ENCODE measurements at regions not wholly inside any gene's neighbourhood (a gene's known extent, or its start where the extent isn't known, plus 50 kb on each side); places are given as distances from the start of the nearest gene placed in this dataset.

- RAD21 ChIA-PET (ENCODE audit: low non-redundant PET in 1 of 2, low total read pairs in 2 of 2, uncharacterized antibody in 2 of 2, unreplicated experiment in 2 of 2): no interaction called here
- no peak overlapping the region for H2AFZ ChIP-seq (ENCODE audit: low read depth, low read length, poor library complexity, severe bottlenecking)
- intact Hi-C loops (cut with micrococcal nuclease): no loop called here
- H3K79me2 ChIP-seq (ENCODE audit: insufficient read depth, low read length): no peaks in the 10 kb centered on the region
- no peak overlapping the region for H3K4me2 ChIP-seq (ENCODE audit: low read length)
- no peaks in the 10 kb centered on the region for H3K9me2 ChIP-seq (ENCODE audit: insufficient read depth)
- H3K9me3 ChIP-seq (ENCODE audit: control insufficient read depth in 1 of 2, insufficient read depth in 1 of 2, low read depth in 1 of 2, low read length in 2 of 2): peaks cover 3 to 33% of the 10 kb centered on the region in 2 experiments; a peak in 2 of 4 replicates
- POLR2A ChIA-PET: no interaction called here
- no peaks in the 10 kb centered on the region for H3K36me3 ChIP-seq (ENCODE audit: control insufficient read depth in 1 of 2, insufficient read depth in 2 of 2, low read length in 2 of 2)
- H3K4me3 ChIP-seq (replicated peaks in 1 of 2; ENCODE audit: low read depth in 1 of 2, low read length in 2 of 2): no peak overlapping the region
- no peaks in the 10 kb centered on the region for H3K27me3 ChIP-seq (ENCODE audit: insufficient read depth, low read length)
- TF ChIP-seq TCF7L2 (IDR thresholded peaks at IDR 0.05; ENCODE audit: borderline replicate concordance, extremely low read depth, insufficient read depth, insufficient read length) (no peak), CEBPB (IDR thresholded peaks at IDR 0.05; ENCODE audit: low read depth) (no peak), POLR2AphosphoS5 (IDR thresholded peaks at IDR 0.05; ENCODE audit: low read depth, low read length) (no peak), FOSL1 (IDR thresholded peaks at IDR 0.05; ENCODE audit: low read depth) (no peak), SRF (IDR thresholded peaks at IDR 0.05; ENCODE audit: low read depth) (no peak), JUND (IDR thresholded peaks at IDR 0.05) (no peak)
- DNase-seq (ENCODE audit: low read depth, low spot score) (no peak), ATAC-seq (no peak)
- CTCF ChIA-PET: no interaction called here
- H4K20me1 ChIP-seq (ENCODE audit: insufficient read depth): no peaks in the 10 kb centered on the region
- no peak overlapping the region for H3K27ac ChIP-seq (ENCODE audit: low read depth, low read length)
- BruUV-seq (replicated peaks): no TSS peak
- no peak overlapping the region for H3K9ac ChIP-seq (ENCODE audit: low read length)
- no peaks in the 10 kb centered on the region for H3K4me1 ChIP-seq (ENCODE audit: control insufficient read depth in 1 of 2, insufficient read depth in 2 of 2, low read length in 2 of 2)
Measured at GRCh38 chr19:57025491-57025890, 94.3 kb upstream of the USP29 start.

DNA sequence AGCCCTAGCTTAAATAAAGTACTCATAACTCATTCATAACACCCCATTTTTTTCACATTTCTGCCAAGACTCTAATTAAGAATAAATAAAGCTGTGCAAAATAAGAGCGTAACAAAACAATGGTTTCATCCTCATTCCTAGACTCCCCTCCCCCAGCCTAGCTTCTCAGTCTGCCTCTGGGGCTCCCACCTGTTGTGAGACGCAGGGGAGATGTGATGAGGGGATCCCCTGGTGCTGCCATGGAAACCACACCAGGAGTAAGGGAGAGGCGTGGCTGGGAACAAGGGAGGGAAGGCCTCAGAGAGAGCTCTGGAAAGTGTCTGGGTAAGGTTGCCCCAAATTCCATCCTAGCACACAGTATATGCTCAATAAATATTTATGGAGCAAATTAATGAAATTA lies 93.3 kb upstream of the USP29 start:
- H3K36me3 ChIP-seq (ENCODE audit: control insufficient read depth in 1 of 2, insufficient read depth in 2 of 2, low read length in 2 of 2): no peaks in the 10 kb centered on the region
- no peak overlapping the region for H3K27ac ChIP-seq (ENCODE audit: low read depth, low read length)
- H3K9me3 ChIP-seq (ENCODE audit: control insufficient read depth in 1 of 2, insufficient read depth in 1 of 2, low read depth in 1 of 2, low read length in 2 of 2): peaks cover 3 to 27% of the 10 kb centered on the region in 2 experiments; a peak in 2 of 4 replicates
- no peaks in the 10 kb centered on the region for H3K27me3 ChIP-seq (ENCODE audit: insufficient read depth, low read length)
- no peak overlapping the region for H2AFZ ChIP-seq (ENCODE audit: low read depth, low read length, poor library complexity, severe bottlenecking)
- RAD21 ChIA-PET (ENCODE audit: low non-redundant PET in 1 of 2, low total read pairs in 2 of 2, uncharacterized antibody in 2 of 2, unreplicated experiment in 2 of 2): no interaction called here
- no peaks in the 10 kb centered on the region for H3K9me2 ChIP-seq (ENCODE audit: insufficient read depth)
- H3K4me1 ChIP-seq (ENCODE audit: control insufficient read depth in 1 of 2, insufficient read depth in 2 of 2, low read length in 2 of 2): no peaks in the 10 kb centered on the region
- no peaks in the 10 kb centered on the region for H4K20me1 ChIP-seq (ENCODE audit: insufficient read depth)
- H3K4me2 ChIP-seq (ENCODE audit: low read length): no peak overlapping the region
- DNase-seq (ENCODE audit: low read depth, low spot score): no peak
- H3K79me2 ChIP-seq (ENCODE audit: insufficient read depth, low read length): no peaks in the 10 kb centered on the region
- intact Hi-C loops (cut with micrococcal nuclease): no loop called here
- H3K4me3 ChIP-seq (replicated peaks in 1 of 2; ENCODE audit: low read depth in 1 of 2, low read length in 2 of 2): no peak overlapping the region
- BruUV-seq (replicated peaks): no TSS peak
- TF ChIP-seq RAD21 (IDR thresholded peaks at IDR 0.05; ENCODE audit: low read depth) (no peak), REST (IDR thresholded peaks at IDR 0.05; ENCODE audit: low read depth) (no peak), TCF7L2 (IDR thresholded peaks at IDR 0.05; ENCODE audit: borderline replicate concordance, extremely low read depth, insufficient read depth, insufficient read length) (no peak), EZH2 (IDR thresholded peaks at IDR 0.05) (no peak), YY1 (IDR thresholded peaks at IDR 0.05; ENCODE audit: extremely low read depth, insufficient replicate concordance, low read depth, low read length) (no peak), POLR2A (IDR thresholded peaks at IDR 0.05; ENCODE audit: borderline replicate concordance, extremely low read depth, insufficient read depth, insufficient read length) (no peak), ZNF274 (IDR thresholded peaks at IDR 0.05; ENCODE audit: low read depth, low read length) (no peak)
- POLR2A ChIA-PET: no interaction called here
- CTCF ChIA-PET: no interaction called here
- H3K9ac ChIP-seq (ENCODE audit: low read length): no peak overlapping the region
- no peak for ATAC-seq
